HFF-Myc (cell line): ENCODE measurements at regions not wholly inside any gene's neighbourhood (a gene's known extent, or its start where the extent isn't known, plus 50 kb on each side); places are given as distances from the start of the nearest gene placed in this dataset.

ENCODE experiments used
- DNase-seq: peaks from one replicate; pipeline ENCODE4 v3.0.0-alpha.2; 2011; ENCODE audit warnings: low read depth; ENCODE audit errors: extremely low read depth
- H3K4me3 ChIP-seq: replicated peaks from 2 replicates; pipeline ENCODE4 v1.5.1; 2011; ENCODE audit warnings: low read depth, mild to moderate bottlenecking, control low read depth, low read length
- CTCF ChIP-seq: IDR thresholded peaks from 2 replicates; pipeline ENCODE4 v1.5.1; 2012; ENCODE audit warnings: mild to moderate bottlenecking, low read depth, low read length, control low read depth; ENCODE audit errors: missing control alignments

- TF ChIP-seq CTCF, result no peak
- no peak for DNase-seq
- H3K4me3 ChIP-seq, result no peak overlapping the region
Measured at GRCh38 chr2:163198007-163198406, 359.4 kb upstream of the KCNH7 start.

GRCh38 chr2:163191372-163191771 lies 352.8 kb upstream of the KCNH7 start:
- peak; percentile 38 for TF ChIP-seq CTCF

GRCh38 chr2:163187995-163188655 lies 349.6 kb upstream of the KCNH7 start:
- DNase-seq, result no peak
- H3K4me3 ChIP-seq, result no peak overlapping the region
- no peak for TF ChIP-seq CTCF

More at GRCh38 chr2:163191372-163191771, 352.8 kb upstream of the KCNH7 start:
- no peak for DNase-seq
- H3K4me3 ChIP-seq, result no peak overlapping the region

GRCh38 chr2:163187119-163187518 lies 348.6 kb upstream of the KCNH7 start:
- no peak overlapping the region for H3K4me3 ChIP-seq
- no peak for DNase-seq
- no peak for TF ChIP-seq CTCF

GRCh38 chr2:163185160-163185559 lies 346.6 kb upstream of the KCNH7 start:
- H3K4me3 ChIP-seq, result no peak overlapping the region
- no peak for DNase-seq
- no peak for TF ChIP-seq CTCF

GRCh38 chr2:163182764-163183354 lies 344.3 kb upstream of the KCNH7 start:
- TF ChIP-seq CTCF, result peak; percentile 34
- no peak overlapping the region for H3K4me3 ChIP-seq
- no peak for DNase-seq
